ENCODE measurements at regions not wholly inside any gene's neighbourhood (a gene's known extent, or its start where the extent isn't known, plus 50 kb on each side); places are given as distances from the start of the nearest gene placed in this dataset.

GRCh38 chr1:54460861-54461387 is 54.7 kb upstream of the SSBP3 start:
- TF ChIP-seq CTCF (conservative IDR thresholded peaks at IDR 0.05): no peak
- no peak for TF ChIP-seq ZFX (IDR thresholded peaks at IDR 0.05)

GRCh38 chr1:54460351-54460750 is 54.2 kb upstream of the SSBP3 start:
- H3K27ac ChIP-seq: no peak overlapping the region
- TF ChIP-seq CTCF (conservative IDR thresholded peaks at IDR 0.05) (no peak), ZFX (IDR thresholded peaks at IDR 0.05) (no peak)

More at GRCh38 chr1:54460861-54461387, 54.7 kb upstream of the SSBP3 start:
- no peak overlapping the region for H3K27ac ChIP-seq

GRCh38 chr1:54459726-54460191 is 53.6 kb upstream of the SSBP3 start:
- no peak overlapping the region for H3K27ac ChIP-seq
- TF ChIP-seq CTCF (conservative IDR thresholded peaks at IDR 0.05) (no peak), ZFX (IDR thresholded peaks at IDR 0.05) (no peak)

- TF ChIP-seq ZFX (IDR thresholded peaks at IDR 0.05) (no peak), CTCF (conservative IDR thresholded peaks at IDR 0.05) (no peak)
Observed at GRCh38 chr1:54459140-54459539, 52.9 kb upstream of the SSBP3 start.

GRCh38 chr1:54456921-54457529 is 50.8 kb upstream of the SSBP3 start:
- TF ChIP-seq ZFX (IDR thresholded peaks at IDR 0.05): no peak
- no peak for TF ChIP-seq CTCF (conservative IDR thresholded peaks at IDR 0.05)
- H3K27ac ChIP-seq: no peak overlapping the region

More at GRCh38 chr1:54459140-54459539, 52.9 kb upstream of the SSBP3 start:
- no peak overlapping the region for H3K27ac ChIP-seq

- H3K27ac ChIP-seq: no peak overlapping the region
- TF ChIP-seq CTCF (conservative IDR thresholded peaks at IDR 0.05) (no peak), ZFX (IDR thresholded peaks at IDR 0.05) (no peak)
Observed at GRCh38 chr1:54456361-54456760, 50.2 kb upstream of the SSBP3 start.
